GM19043 (cell line): ENCODE measurements at regions not wholly inside any gene's neighbourhood (a gene's known extent, or its start where the extent isn't known, plus 50 kb on each side); places are given as distances from the start of the nearest gene placed in this dataset.
A peak's percentile ranks its signal among the peaks of the same experiment; 100 is the strongest.
"Not testable (repeated sequence)": the region's sequence is repeated elsewhere in the genome, so short reads cannot be mapped to it uniquely, and the experiment has no call there.

Experiments used
- ATAC-seq: cut with Tn5 transposase; IDR thresholded peaks from one replicate; pipeline ENCODE4 v1.9.1; 2021; ENCODE audit warnings: low read depth; ENCODE audit not compliant: unreplicated experiment

GRCh38 chr4:112767386-112767785 is 130.4 kb downstream of the LARP7 start:
- ATAC-seq, result no peak

DNA sequence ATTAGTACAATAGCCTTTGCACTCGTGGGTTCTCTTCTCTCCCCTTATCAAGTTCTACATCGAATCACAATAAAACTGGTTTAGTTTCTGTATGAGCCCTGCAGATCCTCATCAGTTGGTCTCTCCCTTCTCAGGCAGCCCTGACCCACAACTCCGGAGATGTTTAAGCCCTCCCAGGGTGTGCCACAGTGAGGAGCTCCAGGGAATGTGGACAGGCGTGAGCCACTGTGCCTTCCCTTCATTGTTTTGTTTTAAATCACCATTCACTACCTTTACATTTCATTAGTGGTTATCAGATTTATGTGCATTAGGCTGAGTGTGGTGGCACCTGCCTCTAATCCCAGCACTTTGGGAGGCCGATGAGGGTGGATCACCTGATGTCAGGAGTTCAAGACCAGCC is 133.2 kb downstream of the LARP7 start:
- ATAC-seq, result no peak

GRCh38 chr4:112775801-112776200 is 138.9 kb downstream of the LARP7 start:
- ATAC-seq, result no peak

GRCh38 chr4:112776535-112776934 is 139.6 kb downstream of the LARP7 start:
- no peak for ATAC-seq

DNA sequence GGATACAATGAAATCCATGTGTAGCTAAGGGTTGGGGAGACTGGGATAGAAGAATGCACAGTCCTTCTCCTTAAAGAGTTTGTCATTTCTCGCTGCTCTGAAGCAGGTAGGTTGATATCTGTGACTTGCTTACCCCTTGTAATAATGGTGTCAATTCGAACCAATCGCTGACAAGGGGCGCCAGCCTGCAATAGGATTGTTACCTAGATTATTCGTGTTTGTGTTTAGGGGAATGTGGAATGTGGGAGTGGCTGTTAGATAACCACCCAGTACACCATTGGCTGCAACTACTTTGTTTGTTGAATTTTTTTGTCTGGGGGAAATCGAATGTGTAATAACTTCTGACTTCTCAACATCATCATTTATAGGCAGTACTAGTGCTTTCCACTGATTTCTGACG is 141.6 kb downstream of the LARP7 start:
- ATAC-seq, result no peak

- ATAC-seq, result no peak
These were observed 156.1 kb downstream of the LARP7 start for GRCh38 chr4:112793033-112793432.

DNA sequence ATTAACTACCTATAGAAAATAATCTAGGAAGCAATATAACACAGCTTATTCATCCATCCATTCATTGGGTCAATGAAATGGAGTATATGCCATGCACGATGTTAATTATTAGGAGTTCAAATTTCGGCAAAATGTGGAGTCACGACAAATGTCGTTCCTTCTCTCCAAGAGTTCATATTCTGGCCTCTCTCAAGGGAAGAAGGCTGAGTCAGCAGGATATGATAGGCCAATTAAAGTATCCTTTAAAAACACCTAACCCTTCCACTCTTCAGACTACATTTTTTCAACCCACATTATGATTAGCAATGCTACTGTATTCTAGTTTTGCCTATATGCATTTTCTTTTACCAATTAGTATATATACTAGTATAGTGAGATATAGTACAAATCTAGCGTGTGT is 163.1 kb downstream of the LARP7 start:
- no peak for ATAC-seq

DNA sequence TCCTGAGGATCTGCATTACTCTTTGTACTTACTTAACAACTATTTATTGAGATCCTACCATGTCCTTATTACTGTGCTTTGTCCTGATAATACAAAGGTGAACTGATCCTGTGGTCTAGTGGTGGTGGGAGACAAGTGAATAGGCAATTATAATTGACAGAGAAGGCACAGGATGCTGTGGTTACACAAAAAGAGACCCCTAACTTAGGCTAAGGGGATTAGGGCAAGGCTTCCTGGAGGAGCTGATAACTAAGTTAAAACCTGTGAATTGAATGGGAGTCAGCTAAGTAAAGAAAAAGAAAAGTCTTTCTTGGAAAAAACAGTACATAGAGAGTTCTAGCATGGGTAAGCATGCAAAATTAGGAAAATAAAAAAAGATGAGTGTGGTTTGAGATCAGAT is 164.4 kb downstream of the LARP7 start:
- ATAC-seq, result no peak

GRCh38 chr4:112802780-112803179 is 165.8 kb downstream of the LARP7 start:
- ATAC-seq, result no peak

DNA sequence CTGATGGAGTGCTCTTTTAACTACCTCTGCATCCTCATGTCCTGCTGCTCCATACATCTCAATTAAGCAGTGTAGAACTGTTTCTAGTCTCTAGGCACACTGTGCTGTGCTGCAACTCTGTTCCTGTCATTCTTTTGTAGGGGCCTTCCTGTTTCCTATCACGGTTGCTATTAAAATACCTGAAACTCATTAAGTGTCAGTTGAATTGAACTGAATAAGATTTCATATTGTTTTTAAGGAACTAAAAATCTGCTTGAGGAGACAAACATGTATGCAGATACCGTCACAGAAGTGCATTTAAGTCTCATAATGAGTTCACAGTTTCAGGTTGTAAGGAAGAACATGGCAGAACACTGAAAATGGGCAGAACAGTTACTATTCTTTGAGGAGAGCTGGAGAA is 170.1 kb downstream of the LARP7 start:
- ATAC-seq, result peak; percentile 76

DNA sequence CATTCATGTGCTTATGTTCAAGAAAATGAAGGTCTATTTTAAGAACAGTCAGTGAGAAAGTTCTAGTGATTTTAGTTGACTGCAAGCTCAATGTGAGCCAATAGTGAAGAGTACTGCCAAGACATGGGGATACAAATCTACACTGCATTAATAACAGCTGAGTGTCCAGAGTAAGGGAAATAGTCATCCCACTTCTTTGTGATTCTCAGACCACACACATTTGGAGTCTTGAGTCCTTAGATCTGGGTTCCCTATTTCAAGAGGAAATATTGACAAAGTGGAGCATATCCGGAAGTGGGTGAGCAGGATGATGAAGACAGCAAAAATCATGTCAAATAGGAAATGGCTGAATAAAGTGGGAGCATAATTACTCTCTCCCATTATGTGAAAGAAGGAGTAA is 171.1 kb downstream of the LARP7 start:
- ATAC-seq, result no peak

DNA sequence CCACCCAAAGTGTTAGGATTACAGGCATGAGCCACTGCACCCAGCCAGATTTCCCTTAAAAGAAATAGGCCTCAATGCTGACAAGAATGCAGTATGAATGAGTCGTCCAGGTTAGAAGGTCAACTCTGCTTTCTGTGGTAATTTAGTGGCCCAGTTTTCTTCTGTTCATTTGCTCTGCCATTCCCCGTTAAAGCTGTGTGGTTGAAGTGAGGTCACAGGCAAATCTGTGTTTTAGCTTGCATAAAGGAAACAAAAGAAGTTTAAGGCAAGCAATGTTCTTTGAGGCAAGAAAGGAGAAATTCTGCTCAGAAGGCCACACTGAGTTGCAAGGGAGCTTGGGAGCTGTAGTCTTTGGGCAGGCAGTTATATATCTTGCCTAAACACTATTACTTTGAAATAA is 176.8 kb downstream of the LARP7 start:
- peak; percentile 33 for ATAC-seq

DNA sequence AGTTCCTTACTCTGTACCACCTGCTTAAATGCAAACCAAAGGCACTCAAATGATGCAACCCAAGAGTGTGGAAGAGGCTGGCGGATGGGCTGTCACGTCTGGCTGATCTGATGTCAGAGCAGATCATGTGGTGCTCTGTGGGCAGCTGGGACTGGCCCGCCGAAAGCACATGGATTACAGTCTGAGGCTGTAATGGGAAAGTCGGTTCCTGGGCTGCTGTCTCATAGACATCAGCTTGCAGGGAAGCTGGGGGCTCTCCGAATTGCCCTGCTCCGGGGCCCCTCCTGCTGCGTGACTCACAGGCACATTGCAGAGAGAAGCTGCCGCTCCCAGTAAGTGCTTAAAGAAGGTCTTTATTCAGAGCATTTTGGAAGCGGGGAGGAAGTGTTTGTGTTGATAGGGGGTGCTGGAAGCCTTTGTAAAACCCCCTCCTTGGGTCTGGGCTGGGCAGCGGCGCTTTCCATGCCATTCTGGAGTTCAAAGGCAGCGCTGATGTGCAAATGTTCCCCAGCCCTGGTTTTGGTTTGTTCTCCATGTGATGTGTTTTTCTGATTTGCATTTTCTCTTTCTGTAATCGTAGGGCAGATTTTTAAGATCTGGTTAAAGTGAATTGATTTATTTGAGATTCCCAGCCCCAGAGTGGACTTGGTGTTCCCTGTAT is 181.1 kb downstream of the LARP7 start:
- peak; percentile 94 for ATAC-seq

DNA sequence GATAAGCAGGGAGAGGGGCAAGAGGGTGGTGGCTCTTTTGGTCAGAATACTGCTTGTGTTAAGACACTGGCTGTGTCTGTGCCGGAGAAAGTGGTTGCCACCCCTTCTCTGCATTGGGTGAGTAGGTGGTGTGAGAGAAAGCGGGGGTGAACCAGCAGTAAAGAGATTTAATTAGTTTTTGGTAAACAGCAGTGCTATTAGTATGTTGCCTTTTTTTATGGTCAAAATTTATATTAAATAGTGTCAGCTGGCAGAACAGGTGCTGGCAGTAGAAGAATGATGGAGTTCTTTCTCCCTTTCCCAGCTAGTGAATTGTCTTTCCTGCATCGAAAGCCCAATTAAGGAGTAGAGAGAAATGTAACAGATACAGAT is 181.6 kb downstream of the LARP7 start:
- ATAC-seq, result peak; percentile 14

- no peak for ATAC-seq
These were observed 182.8 kb downstream of the LARP7 start for GRCh38 chr4:112819729-112820128.

GRCh38 chr4:112823156-112823555 is 186.2 kb downstream of the LARP7 start:
- ATAC-seq, result no peak

- ATAC-seq, result no peak
These were observed 186.7 kb downstream of the LARP7 start for GRCh38 chr4:112823606-112824005.

DNA sequence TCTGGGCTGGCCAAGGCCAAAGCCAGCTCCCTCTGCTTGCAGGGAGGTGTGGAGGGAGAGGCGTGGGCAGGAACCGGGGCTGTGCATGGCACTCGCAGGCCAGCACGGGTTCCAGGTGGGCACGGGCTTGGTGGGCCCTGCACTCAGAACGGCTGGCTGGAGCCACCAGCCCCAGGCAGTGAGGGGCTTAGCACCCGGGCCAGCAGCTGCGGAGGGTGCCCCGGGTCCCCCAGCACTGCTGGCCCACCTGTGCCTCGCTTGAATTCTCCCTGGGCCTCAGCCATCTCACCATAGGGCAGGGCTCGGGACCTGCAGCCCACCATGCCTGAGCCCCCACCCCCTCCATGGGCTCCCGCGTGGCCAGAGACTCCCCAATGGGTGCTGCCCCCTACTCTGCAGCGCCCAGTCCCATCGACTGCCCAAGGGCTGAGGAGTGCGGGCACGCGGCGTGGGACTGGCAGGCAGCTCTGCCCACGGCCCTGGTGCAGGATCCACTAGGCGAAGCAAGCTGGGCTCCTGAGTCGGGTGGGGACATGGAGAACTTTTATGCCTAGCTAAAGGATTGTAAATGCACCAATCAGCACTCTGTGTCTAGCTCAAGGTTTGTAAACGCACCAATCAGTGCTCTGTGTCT is 193.9 kb downstream of the LARP7 start:
- ATAC-seq, result no peak

- ATAC-seq, result no peak
These were observed 195.6 kb downstream of the LARP7 start for GRCh38 chr4:112832493-112832892.

GRCh38 chr4:112836895-112837294 is 200.0 kb downstream of the LARP7 start:
- ATAC-seq, result no peak

GRCh38 chr4:112838015-112838414 is 201.1 kb downstream of the LARP7 start:
- not testable (repeated sequence) for ATAC-seq

DNA sequence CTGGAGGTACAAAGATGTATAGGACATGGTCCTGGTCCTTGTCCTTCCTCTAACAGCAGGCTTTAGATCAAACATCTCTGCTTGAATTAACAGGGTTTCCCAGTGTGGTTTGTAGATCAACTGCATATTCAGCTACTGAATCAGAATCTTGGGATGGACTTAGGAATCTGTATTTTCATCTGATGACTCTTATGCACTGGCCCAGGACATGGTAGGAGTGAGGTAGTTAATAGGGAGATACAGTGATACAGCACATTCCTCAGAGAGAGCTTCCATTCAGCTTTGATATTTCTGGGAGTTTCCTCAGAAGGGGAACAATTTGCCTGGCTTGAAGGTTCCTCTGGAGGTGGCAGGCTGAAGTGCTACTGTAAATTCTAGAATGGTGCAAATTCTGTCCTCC is 203.1 kb downstream of the LARP7 start:
- no peak for ATAC-seq

DNA sequence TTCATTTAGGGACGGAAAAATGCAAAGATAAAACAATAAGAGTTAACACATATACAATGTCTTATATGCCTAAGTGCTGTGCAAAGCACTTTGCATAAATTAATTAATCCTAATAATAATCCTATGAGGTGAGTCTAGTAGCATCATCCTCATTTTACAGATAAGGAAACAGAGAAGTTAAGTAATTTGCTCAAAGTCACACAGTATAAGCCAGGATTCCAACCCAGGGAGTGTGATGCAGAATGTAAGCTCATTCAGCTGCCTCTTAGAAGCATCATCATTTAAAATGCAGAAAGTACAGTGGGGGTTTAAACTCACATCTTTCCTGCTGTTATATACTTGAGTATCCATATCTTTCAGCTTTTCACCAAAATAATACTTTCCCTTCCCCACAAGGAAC is 203.7 kb downstream of the LARP7 start:
- no peak for ATAC-seq
